ENCODE measurements at regions not wholly inside any gene's neighbourhood (a gene's known extent, or its start where the extent isn't known, plus 50 kb on each side); places are given as distances from the start of the nearest gene placed in this dataset.

DNA sequence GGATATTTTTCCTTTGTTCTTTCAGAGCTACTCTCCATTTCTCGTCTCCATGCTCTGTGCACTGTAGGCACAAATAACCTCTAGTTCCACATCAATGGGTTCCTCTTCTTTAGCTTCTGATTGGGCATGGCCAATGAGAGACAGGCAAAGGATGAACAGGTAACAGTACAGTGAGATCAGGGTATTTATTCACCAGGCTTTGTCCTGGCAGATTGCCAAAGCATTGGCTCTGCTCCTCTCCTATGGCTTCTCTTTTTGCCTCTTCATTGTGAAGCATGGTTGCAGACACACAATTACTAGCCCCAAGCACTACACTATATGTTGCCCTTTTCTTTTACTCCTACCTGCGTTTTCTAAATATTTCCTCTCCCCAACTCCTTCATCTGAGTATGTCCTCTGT lies 215.1 kb upstream of the ARRDC3 start:
- TF ChIP-seq, protein P1, sequence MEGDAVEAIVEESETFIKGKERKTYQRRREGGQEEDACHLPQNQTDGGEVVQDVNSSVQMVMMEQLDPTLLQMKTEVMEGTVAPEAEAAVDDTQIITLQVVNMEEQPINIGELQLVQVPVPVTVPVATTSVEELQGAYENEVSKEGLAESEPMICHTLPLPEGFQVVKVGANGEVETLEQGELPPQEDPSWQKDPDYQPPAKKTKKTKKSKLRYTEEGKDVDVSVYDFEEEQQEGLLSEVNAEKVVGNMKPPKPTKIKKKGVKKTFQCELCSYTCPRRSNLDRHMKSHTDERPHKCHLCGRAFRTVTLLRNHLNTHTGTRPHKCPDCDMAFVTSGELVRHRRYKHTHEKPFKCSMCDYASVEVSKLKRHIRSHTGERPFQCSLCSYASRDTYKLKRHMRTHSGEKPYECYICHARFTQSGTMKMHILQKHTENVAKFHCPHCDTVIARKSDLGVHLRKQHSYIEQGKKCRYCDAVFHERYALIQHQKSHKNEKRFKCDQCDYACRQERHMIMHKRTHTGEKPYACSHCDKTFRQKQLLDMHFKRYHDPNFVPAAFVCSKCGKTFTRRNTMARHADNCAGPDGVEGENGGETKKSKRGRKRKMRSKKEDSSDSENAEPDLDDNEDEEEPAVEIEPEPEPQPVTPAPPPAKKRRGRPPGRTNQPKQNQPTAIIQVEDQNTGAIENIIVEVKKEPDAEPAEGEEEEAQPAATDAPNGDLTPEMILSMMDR (IDR thresholded peaks at IDR 0.05 in 8 of 11, conservative IDR thresholded peaks at IDR 0.05 in 3 of 11): no peak
- TF ChIP-seq POLR2A (IDR thresholded peaks at IDR 0.05): no peak

Measured in spleen (tissue), 7 donors.